ENCODE measurements at regions not wholly inside any gene's neighbourhood (a gene's known extent, or its start where the extent isn't known, plus 50 kb on each side); places are given as distances from the start of the nearest gene placed in this dataset.

DNA sequence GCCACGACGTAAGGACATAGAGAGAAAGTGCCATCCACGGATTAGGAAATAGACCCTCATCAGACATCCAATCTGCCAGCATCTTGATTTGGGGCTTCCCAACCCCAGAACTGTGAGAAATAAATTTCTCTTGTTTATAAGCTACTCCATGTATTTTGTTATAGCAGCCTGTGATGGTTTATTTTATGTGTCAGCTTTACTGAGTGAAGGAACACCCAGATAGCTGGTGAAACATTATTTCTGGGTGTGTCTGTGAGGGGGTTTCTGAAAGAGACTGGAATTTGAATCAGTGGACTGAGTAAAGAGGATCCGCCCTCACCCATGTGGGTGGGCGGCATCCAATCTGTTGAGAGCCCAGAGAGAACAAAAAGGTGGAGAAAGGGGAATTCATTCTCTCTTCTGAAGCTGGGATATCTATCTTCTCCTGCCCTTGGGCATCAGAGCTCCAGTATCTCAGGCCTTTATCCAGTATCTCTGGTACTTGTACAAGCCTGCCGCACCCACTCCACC, 131.5 kb upstream of the ANKFN1 start:
- no peak overlapping the region for H3K23ac ChIP-seq (ENCODE audit: insufficient read length)
- TF ChIP-seq ASH2L (IDR thresholded peaks at IDR 0.05; ENCODE audit: low read length) = no peak
- TF ChIP-seq TCF12 (IDR thresholded peaks at IDR 0.05; ENCODE audit: low read depth, low read length) = no peak
- TF ChIP-seq EGR1 (IDR thresholded peaks at IDR 0.05; ENCODE audit: borderline replicate concordance, low read depth, low read length) = no peak
- no peak for TF ChIP-seq SP1 (IDR thresholded peaks at IDR 0.05; ENCODE audit: low read depth, low read length)
- TF ChIP-seq, protein P1, sequence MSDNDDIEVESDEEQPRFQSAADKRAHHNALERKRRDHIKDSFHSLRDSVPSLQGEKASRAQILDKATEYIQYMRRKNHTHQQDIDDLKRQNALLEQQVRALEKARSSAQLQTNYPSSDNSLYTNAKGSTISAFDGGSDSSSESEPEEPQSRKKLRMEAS (IDR thresholded peaks at IDR 0.05) = no peak
- no peak overlapping the region for H2BK20ac ChIP-seq (ENCODE audit: low read length)
- H3K9ac ChIP-seq (replicated peaks in 1 of 4; ENCODE audit: extremely low read depth in 1 of 4, low read depth in 3 of 4, low read length in 3 of 4) = no peak overlapping the region
- H2AK5ac ChIP-seq (ENCODE audit: low read depth, low read length) = no peak overlapping the region
- H2AFZ ChIP-seq (ENCODE audit: low read length) = no peak overlapping the region
- H3K4me2 ChIP-seq (ENCODE audit: insufficient read depth in 1 of 2, low read depth in 2 of 2, low read length in 2 of 2) = no peak overlapping the region
- H2BK120ac ChIP-seq (replicated peaks; ENCODE audit: low read depth, low read length) = no peak overlapping the region
- POLR2A ChIA-PET (ENCODE audit: partially characterized antibody) = no interaction called here
- no peak overlapping the region for H3K18ac ChIP-seq (ENCODE audit: extremely low read depth, low read length)
- H3K4ac ChIP-seq (replicated peaks; ENCODE audit: insufficient read length, low read depth, low read length) = no peak overlapping the region
- H3K4me1 ChIP-seq (replicated peaks in 1 of 4; ENCODE audit: control insufficient read depth in 3 of 4, insufficient read depth in 4 of 4, low read length in 3 of 4) = no peaks in the 10 kb centered on the region
- DNase-seq (ENCODE audit: low read depth in 1 of 2, low spot score in 2 of 2) (no peak), FAIRE-seq (no peak)
- no peak overlapping the region for H2BK15ac ChIP-seq (ENCODE audit: low read length)
- H3K56ac ChIP-seq (replicated peaks; ENCODE audit: insufficient read length, low read depth, low read length) = no peak overlapping the region
- no peaks in the 10 kb centered on the region for H3K79me1 ChIP-seq (ENCODE audit: low read depth, low read length)
- H4K5ac ChIP-seq (ENCODE audit: insufficient read length, low read depth, low read length) = no peak overlapping the region
- no peak overlapping the region for H2BK12ac ChIP-seq (ENCODE audit: low read depth, low read length)
- H3K23me2 ChIP-seq (ENCODE audit: low read depth, low read length) = no peaks in the 10 kb centered on the region
- no peak overlapping the region for H2BK5ac ChIP-seq (ENCODE audit: low read depth, low read length)
- WGBS, 2 experiments (ENCODE audit: extremely low coverage in 1 of 2, insufficient coverage in 1 of 2, insufficient read length in 1 of 2, insufficient replicate concordance in 2 of 2, low coverage in 1 of 2, low lambda C conversion rate in 2 of 2, missing lambda C conversion rate in 1 of 2) = 89% methylated on average over 6 of the region's 6 CpGs; no CpG with 5 or more reads in 1 of the 2 experiments
- no peak overlapping the region for H4K91ac ChIP-seq (replicated peaks; ENCODE audit: insufficient read length, low read length)
- no peak overlapping the region for H3K27ac ChIP-seq (ENCODE audit: low read depth, low read length)
- H3K4me3 ChIP-seq (ENCODE audit: extremely low read depth in 1 of 4, insufficient read depth in 2 of 4, low read depth in 3 of 4, low read length in 4 of 4) = no peak overlapping the region
- H4K20me1 ChIP-seq (replicated peaks in 1 of 2; ENCODE audit: control insufficient read depth in 1 of 2, insufficient read depth in 2 of 2, low read length in 2 of 2) = no peaks in the 10 kb centered on the region
- H3K9me3 ChIP-seq (ENCODE audit: insufficient read depth in 2 of 2, low read depth in 1 of 2, low read length in 1 of 2) = no peaks in the 10 kb centered on the region
- no peak overlapping the region for H3K14ac ChIP-seq (ENCODE audit: insufficient read length)
- no peak overlapping the region for H4K8ac ChIP-seq (ENCODE audit: extremely low read depth, insufficient read depth, low read length)
- no peaks in the 10 kb centered on the region for H3K79me2 ChIP-seq (ENCODE audit: control insufficient read depth in 1 of 2, insufficient read depth in 2 of 2, low read length in 2 of 2)
- CTCF ChIA-PET (ENCODE audit: partially characterized antibody) = no interaction called here
- no peaks in the 10 kb centered on the region for H3K36me3 ChIP-seq (ENCODE audit: control insufficient read depth in 2 of 4, insufficient read depth in 4 of 4, low read length in 3 of 4)
- H3K27me3 ChIP-seq (replicated peaks in 1 of 4; ENCODE audit: control insufficient read depth in 3 of 4, extremely low read depth in 1 of 4, insufficient read depth in 3 of 4, low read length in 3 of 4) = no peaks in the 10 kb centered on the region
